ENCODE measurements at regions not wholly inside any gene's neighbourhood (a gene's known extent, or its start where the extent isn't known, plus 50 kb on each side); places are given as distances from the start of the nearest gene placed in this dataset.

- Histone ChIP-seq H3K36me3 (replicated peaks in 1 of 2; ENCODE audit: control insufficient read depth in 1 of 2, insufficient read depth in 2 of 2, low read length in 2 of 2) (no peaks in the 10 kb centered on the region), H3K9ac (ENCODE audit: insufficient read depth, low read length, poor library complexity, severe bottlenecking) (no peak overlapping the region), H3K4me1 (ENCODE audit: control insufficient read depth in 1 of 2, insufficient read depth in 2 of 2, low read length in 2 of 2) (no peaks in the 10 kb centered on the region), H3K9me3 (replicated peaks in 1 of 2; ENCODE audit: control insufficient read depth in 1 of 2, insufficient read depth in 1 of 2, low read length in 2 of 2) (no peaks in the 10 kb centered on the region), H3K4me2 (replicated peaks; ENCODE audit: extremely low read depth, low read length, poor library complexity, severe bottlenecking) (no peak overlapping the region), H2AFZ (ENCODE audit: insufficient read depth, low read depth, low read length, poor library complexity, severe bottlenecking) (no peak overlapping the region), H3K27ac (ENCODE audit: low read depth in 1 of 2, low read length in 2 of 2) (no peak overlapping the region), H3K27me3 (ENCODE audit: control insufficient read depth in 2 of 2, insufficient read depth in 2 of 2, low read length in 2 of 2) (no peaks in the 10 kb centered on the region), H3K79me2 (ENCODE audit: insufficient read depth, low read length) (no peaks in the 10 kb centered on the region), H3K4me3 (replicated peaks in 1 of 3; ENCODE audit: low read depth in 2 of 3, low read length in 3 of 3) (no peak overlapping the region), H4K20me1 (ENCODE audit: insufficient read depth, low read length) (no peaks in the 10 kb centered on the region)
- no peak for DNase-seq
- no peaks in the 10 kb centered on the region for H3K36me3 Mint-ChIP-seq
- H3K4me3 Mint-ChIP-seq: no peak overlapping the region
- H3K4me1 Mint-ChIP-seq: no peaks in the 10 kb centered on the region
- no peak overlapping the region for H3K27ac Mint-ChIP-seq
- no peaks in the 10 kb centered on the region for H3K27me3 Mint-ChIP-seq (ENCODE audit: low read depth in 3 of 3)
- TF ChIP-seq, protein P1, sequence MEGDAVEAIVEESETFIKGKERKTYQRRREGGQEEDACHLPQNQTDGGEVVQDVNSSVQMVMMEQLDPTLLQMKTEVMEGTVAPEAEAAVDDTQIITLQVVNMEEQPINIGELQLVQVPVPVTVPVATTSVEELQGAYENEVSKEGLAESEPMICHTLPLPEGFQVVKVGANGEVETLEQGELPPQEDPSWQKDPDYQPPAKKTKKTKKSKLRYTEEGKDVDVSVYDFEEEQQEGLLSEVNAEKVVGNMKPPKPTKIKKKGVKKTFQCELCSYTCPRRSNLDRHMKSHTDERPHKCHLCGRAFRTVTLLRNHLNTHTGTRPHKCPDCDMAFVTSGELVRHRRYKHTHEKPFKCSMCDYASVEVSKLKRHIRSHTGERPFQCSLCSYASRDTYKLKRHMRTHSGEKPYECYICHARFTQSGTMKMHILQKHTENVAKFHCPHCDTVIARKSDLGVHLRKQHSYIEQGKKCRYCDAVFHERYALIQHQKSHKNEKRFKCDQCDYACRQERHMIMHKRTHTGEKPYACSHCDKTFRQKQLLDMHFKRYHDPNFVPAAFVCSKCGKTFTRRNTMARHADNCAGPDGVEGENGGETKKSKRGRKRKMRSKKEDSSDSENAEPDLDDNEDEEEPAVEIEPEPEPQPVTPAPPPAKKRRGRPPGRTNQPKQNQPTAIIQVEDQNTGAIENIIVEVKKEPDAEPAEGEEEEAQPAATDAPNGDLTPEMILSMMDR (IDR thresholded peaks at IDR 0.05): no peak
- intact Hi-C loops (cut with micrococcal nuclease): no loop called here
- WGBS (ENCODE audit: insufficient coverage): no CpG with 5 or more reads among the region's 2 CpGs
- peaks cover 0 to 11% (median 2%) of the 10 kb centered on the region in 7 donors for H3K9me3 Mint-ChIP-seq
These were observed 490.5 kb upstream of the MEX3C start for GRCh38 chr18:51687845-51688585.

GRCh38 chr18:51692612-51693011, 495.1 kb upstream of the MEX3C start:
- WGBS (ENCODE audit: insufficient coverage): 100% methylated on average over 1 of the region's 2 CpGs
- Histone ChIP-seq H3K27me3 (ENCODE audit: control insufficient read depth in 2 of 2, insufficient read depth in 2 of 2, low read length in 2 of 2) (no peaks in the 10 kb centered on the region), H3K9me3 (replicated peaks in 1 of 2; ENCODE audit: control insufficient read depth in 1 of 2, insufficient read depth in 1 of 2, low read length in 2 of 2) (peaks cover 4 to 8% of the 10 kb centered on the region in 2 donors), H3K9ac (ENCODE audit: insufficient read depth, low read length, poor library complexity, severe bottlenecking) (no peak overlapping the region), H2AFZ (ENCODE audit: insufficient read depth, low read depth, low read length, poor library complexity, severe bottlenecking) (no peak overlapping the region), H3K27ac (ENCODE audit: low read depth in 1 of 2, low read length in 2 of 2) (no peak overlapping the region), H3K4me2 (replicated peaks; ENCODE audit: extremely low read depth, low read length, poor library complexity, severe bottlenecking) (no peak overlapping the region), H3K4me1 (ENCODE audit: control insufficient read depth in 1 of 2, insufficient read depth in 2 of 2, low read length in 2 of 2) (no peaks in the 10 kb centered on the region), H4K20me1 (ENCODE audit: insufficient read depth, low read length) (no peaks in the 10 kb centered on the region), H3K79me2 (ENCODE audit: insufficient read depth, low read length) (no peaks in the 10 kb centered on the region), H3K36me3 (replicated peaks in 1 of 2; ENCODE audit: control insufficient read depth in 1 of 2, insufficient read depth in 2 of 2, low read length in 2 of 2) (no peaks in the 10 kb centered on the region), H3K4me3 (replicated peaks in 1 of 3; ENCODE audit: low read depth in 2 of 3, low read length in 3 of 3) (no peak overlapping the region)
- no peaks in the 10 kb centered on the region for H3K4me1 Mint-ChIP-seq
- no peak overlapping the region for H3K4me3 Mint-ChIP-seq
- H3K27me3 Mint-ChIP-seq (ENCODE audit: low read depth in 3 of 3): peaks cover 0 to 1% (median 1%) of the 10 kb centered on the region in 3 donors
- DNase-seq: no peak
- H3K27ac Mint-ChIP-seq: no peak overlapping the region
- H3K36me3 Mint-ChIP-seq: no peaks in the 10 kb centered on the region
- TF ChIP-seq, protein P1 (IDR thresholded peaks at IDR 0.05): no peak
- intact Hi-C loops (cut with micrococcal nuclease): no loop called here
- H3K9me3 Mint-ChIP-seq: peaks cover under 1 to 21% (median 9%) of the 10 kb centered on the region in 7 donors

All from CD14-positive monocyte (primary cell).